Muscle of back (tissue), 3 donors: ENCODE measurements at regions not wholly inside any gene's neighbourhood (a gene's known extent, or its start where the extent isn't known, plus 50 kb on each side); places are given as distances from the start of the nearest gene placed in this dataset.
"Not testable (repeated sequence)": the region's sequence is repeated elsewhere in the genome, so short reads cannot be mapped to it uniquely, and the experiment has no call there.

Source experiments
- DNase-seq, 3 donors: peaks; one replicate each; pipeline versions ENCODE4 v3.0.0 to v3.0.0-alpha.2; 2013

DNA sequence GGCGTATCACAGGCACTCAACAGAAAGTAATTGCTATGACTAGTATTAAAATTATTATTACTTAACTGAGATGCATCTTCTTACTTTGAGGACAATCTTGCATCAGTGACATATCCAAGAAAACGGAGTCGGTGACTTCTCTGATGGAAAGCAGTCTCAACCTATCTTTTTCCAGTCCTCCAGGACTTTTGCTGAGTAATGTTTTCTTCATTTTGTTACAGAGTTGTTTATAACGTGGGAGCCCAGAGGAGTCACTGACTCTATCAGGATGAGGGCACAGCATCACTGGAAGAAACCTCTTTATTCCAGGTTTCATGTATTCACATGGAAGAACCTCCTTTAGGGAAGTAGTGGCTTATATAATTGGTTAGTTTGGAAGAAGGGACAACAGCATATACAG is 51.5 kb upstream of the MELK start:
- DNase-seq = no peak

- no peak for DNase-seq
These were observed 55.6 kb upstream of the MELK start for GRCh38 chr9:36517131-36517530.

GRCh38 chr9:36504156-36504555 is 68.5 kb upstream of the MELK start:
- DNase-seq = no peak

GRCh38 chr9:36503172-36504088 is 69.3 kb upstream of the MELK start:
- DNase-seq = no peak

DNA sequence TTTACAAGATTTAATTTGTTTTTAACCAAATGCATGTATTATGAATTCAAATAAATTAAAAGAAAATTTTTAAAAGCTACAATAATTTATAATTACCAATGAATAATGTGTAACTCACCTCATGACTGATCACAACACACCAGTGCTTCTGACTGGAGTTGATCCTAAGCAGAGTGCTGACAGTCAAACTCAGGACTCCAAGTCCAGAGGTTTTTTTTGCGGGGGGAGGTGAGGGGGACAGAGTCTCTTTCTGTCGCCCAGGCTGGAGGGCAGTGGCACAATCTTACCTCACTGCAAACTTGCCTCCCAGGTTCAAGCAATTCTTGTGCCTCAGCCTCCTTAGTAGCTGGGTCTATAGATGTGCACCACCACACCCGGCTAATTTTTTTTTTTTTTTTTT is 71.0 kb upstream of the MELK start:
- DNase-seq = no peak

DNA sequence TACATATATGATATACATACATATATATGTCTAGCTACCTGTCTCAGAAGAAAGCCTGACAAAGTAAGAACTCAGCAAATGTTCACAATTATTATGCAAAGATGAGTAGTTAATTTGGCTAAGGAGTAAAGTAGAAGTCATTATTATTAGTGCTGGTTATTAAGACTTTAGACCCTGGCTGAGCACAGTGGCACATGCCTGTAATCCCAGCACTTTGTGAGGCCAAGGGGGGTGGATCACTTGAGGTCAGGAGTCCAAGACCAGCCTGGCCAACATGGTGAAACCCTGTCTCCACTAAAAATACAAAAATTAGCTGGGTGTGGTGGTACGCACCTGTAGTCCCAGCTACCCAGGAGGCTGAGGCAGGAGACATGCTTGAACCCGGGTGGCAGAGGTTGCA is 71.8 kb upstream of the MELK start:
- DNase-seq = not testable (repeated sequence)

GRCh38 chr9:36499174-36499890 is 73.4 kb upstream of the MELK start:
- no peak for DNase-seq

DNA sequence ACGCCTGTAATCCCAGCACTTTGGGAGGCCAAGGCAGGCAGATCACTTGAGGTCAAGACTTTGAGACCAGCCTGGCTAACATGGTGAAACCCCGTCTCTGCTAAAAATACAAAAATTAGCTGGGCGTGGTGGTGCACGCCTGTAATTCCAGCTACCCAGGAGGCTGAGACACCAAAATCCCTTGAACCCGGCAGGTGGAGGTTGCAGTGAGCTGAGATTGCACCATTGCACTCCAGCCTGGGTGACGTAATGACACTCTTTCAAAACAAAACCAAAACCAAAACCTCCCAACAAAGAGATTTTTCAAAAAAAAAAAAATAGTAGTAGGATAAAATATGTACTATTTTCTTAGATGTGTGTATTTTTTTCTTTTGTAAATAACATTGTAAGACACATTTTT is 79.1 kb upstream of the MELK start:
- DNase-seq = not testable (repeated sequence)

DNA sequence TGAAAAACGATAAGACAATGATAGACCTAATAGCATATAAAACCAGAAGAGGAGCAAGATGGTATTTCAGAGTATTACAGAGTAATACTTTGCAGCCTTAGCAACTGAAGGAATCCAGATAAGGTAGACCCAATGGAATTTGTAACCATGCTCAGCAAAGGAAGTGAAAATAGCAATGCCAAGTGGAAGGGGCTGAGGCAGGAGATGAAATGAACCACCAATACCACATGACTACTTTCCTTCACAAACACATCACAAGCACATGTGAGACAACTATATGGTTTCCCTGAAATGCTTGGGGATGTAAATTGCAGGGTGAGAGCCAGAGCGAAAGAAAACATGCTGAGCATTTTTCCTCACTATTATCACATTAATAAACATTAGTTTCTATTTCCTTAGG is 79.8 kb upstream of the MELK start:
- DNase-seq = no peak

DNA sequence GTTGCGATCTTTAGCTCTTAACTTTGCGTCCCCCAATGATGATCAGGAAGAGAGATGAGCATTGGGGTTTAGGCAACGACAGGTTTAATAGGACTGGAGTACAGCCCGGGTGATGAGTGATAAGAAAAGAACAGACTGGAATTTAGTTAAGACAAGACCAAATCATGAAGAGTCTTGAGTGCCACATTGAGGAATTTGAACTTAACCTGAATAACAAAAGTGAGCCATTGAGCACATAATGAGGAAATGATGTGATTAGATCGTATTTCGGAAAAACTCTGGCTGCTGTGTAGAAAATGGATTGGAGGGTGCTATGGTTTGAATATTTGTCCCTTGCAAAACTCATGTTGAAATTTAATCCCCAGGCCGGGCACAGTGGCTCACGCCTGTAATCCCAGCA is 83.2 kb upstream of the MELK start:
- no peak for DNase-seq

- DNase-seq = no peak
These were observed 84.3 kb upstream of the MELK start for GRCh38 chr9:36488389-36488756.

DNA sequence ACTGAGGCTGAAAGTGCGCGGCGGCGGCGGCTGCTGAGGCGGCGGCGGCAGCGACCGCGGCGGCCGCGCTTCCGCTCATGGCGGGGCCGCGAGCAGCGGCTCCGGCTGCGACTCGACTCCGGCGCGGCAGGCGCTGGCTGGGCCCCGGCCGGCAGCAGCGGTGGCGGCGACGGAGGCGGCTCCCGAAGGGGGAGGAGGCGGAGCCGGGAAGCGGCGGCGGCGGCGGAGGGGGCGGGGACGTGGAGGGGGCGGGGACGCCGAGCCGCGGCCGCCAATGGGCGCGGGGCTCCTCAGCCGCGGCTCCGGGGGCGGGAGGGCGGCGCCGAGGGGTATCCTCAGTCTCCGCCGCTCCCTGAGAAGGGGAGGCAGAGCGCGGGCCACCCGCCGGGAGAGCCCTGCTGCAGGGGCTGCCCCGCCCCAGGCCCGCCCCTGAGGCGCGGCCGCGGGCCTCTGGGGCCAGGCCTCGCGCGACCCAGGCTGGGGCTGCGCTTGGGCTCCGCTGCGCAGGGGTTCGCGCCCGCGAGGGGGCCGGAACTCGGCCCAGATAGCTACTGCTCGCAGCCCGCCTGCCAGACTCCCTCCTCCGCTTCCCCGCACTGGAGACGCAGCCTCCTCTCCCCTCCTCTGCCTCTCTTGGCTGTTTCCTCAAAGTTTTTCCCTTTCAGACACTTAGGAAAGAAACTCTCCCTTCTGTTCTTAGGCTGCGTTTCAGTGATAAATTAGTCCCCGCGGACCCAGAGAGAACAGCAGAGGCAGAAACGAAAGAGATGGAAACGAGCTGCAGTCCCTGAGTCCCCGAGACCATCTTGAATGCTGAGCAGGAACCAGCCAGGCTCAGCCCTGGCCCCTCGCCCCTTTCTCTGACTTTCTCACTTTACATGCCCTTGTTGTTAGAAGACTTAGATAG is 85.0 kb upstream of the MELK start:
- peak; percentile 91 to 95 (median 95) for DNase-seq

GRCh38 chr9:36486933-36487481 is 85.7 kb upstream of the MELK start:
- DNase-seq = peak in 2 of 3 donors; percentile 42 to 78

DNA sequence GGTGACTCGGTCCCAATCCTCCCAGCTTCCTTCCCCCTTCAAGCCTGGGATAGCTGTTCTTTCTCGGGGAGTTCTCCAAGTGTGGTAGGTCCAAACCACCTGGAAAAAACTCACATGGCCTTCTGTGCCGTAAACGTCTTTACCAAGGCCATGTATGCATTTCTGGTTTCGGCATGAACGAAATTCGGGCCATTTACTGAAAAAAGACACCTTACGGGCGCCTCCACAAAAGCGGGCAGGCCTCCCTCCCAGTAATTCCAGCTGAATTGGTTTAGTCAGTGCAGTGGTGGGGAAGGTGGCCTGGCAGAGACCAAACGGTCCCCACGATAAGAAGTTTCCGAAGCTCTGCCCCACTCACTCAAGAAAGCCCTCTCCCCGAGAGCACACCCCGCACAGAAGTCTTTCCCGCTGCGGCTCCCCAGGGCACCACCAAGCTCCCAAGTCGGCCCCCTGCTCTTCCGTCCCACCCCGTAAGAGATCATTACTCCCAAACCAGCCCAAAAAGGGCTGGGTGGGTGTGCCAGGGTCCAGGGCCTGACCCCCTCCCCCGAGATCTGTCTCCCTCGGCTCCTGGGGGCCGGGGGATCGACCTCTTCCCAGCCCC is 86.3 kb upstream of the MELK start:
- DNase-seq = peak in 1 of 3 donors; percentile 48

- no peak for DNase-seq
These were observed 85.7 kb upstream of the RNF38 start for GRCh38 chr9:36485647-36486328.

GRCh38 chr9:36484124-36484523 is 84.1 kb upstream of the RNF38 start:
- no peak for DNase-seq

DNA sequence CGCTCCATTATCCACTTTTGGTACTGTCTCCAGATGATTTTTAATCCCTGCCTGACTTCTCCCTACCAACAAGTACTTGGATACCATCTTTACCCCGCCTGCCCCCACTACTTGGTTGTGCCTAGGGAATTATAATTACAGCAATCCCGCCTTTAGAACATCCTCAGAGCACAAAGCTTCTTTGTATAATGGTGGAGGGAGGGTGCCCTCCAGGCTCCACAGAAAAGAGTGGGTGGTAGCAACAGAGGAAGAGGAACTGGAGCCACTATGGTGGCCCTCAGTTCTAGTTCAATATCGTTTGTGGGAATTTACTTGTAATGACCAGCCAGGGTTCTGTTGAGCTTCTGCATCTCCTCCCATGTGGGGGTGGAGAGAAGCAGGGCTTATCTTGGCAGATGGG is 79.0 kb upstream of the RNF38 start:
- DNase-seq = no peak

GRCh38 chr9:36471359-36471758 is 71.3 kb upstream of the RNF38 start:
- no peak for DNase-seq

GRCh38 chr9:36470643-36471290 is 70.7 kb upstream of the RNF38 start:
- peak in 2 of 3 donors; percentile 48 to 67 for DNase-seq

DNA sequence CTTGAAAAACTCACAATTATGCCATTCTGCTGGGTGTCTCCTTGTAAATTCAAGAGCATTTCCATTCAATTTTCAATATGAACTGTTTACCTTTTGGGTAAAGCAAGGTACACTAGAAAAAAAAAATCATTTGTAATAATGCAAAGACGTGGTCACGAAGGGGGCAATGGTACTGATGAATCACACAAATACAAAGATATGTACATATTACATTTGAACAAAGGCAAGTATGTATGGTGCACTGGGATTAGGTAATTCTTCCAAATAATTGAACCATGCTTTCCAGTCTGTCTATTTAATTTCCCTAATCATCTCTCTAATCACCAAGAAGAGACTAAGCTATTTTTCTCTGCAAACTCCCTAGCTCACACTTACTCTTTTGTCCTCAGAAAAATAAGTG is 63.4 kb upstream of the RNF38 start:
- no peak for DNase-seq
